ENCODE measurements at regions not wholly inside any gene's neighbourhood (a gene's known extent, or its start where the extent isn't known, plus 50 kb on each side); places are given as distances from the start of the nearest gene placed in this dataset.

DNA sequence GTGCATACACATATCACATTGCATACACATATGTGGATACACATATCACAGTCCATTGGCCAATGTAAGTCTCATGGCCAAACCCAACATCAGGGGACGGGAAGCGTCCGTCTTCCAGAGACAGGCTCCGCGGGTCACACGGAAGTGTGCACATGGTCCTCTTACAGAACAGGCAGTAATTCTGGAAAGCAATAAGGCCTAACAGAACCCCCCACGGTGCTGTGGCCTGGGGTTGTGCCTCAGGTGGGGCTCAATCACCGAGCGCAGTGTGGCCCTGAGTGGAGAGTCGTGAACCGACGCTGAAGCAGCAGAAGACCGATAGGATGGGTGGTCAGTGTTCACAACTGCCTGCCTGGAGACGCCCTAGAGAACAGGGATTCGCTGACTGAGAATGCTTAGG lies 857.3 kb downstream of the GALR1 start:
- Histone ChIP-seq H3K4me1 (ENCODE audit: control insufficient read depth in 2 of 2, insufficient read depth in 2 of 2, low read length in 2 of 2) (no peaks in the 10 kb centered on the region), H3K27ac (ENCODE audit: low read depth in 1 of 2, low read length in 1 of 2) (no peak overlapping the region), H3K27me3 (ENCODE audit: control insufficient read depth in 2 of 2, insufficient read depth in 1 of 2, low read length in 1 of 2) (no peaks in the 10 kb centered on the region), H3K4me3 (ENCODE audit: low read length in 2 of 2) (no peak overlapping the region), H3K9me3 (ENCODE audit: control insufficient read depth in 2 of 2, insufficient read depth in 1 of 2, low read length in 1 of 2) (no peaks in the 10 kb centered on the region), H3K36me3 (ENCODE audit: control insufficient read depth in 2 of 2, insufficient read depth in 2 of 2, low read length in 1 of 2) (no peaks in the 10 kb centered on the region)
- 95% methylated on average over 15 of the region's 15 CpGs for WGBS
- DNase-seq (ENCODE audit: low read depth in 6 of 9, low spot score in 9 of 9): no peak

DNA sequence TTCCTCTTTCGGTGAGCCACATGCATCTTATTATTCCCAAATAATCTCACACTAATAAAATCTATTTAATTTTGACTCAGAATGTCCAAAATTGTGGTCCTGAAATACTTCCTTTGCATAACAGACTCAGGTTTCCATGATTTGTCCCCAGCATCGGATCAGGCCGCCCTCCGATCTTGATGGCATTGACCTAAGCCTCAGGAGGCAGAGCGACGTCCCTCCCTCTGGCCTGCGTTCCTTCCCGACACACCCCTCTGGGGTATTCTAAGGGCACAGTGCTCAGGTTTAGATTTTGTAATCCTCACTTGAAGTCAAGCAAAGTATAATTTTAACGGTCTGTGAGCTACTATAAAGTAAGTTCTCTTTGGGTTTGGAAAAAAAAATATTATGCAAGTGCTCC lies 857.7 kb downstream of the GALR1 start:
- DNase-seq (ENCODE audit: low read depth in 6 of 9, low spot score in 9 of 9): no peak
- no peaks in the 10 kb centered on the region for H3K4me1 ChIP-seq (ENCODE audit: control insufficient read depth in 2 of 2, insufficient read depth in 2 of 2, low read length in 2 of 2)
- no peaks in the 10 kb centered on the region for H3K36me3 ChIP-seq (ENCODE audit: control insufficient read depth in 2 of 2, insufficient read depth in 2 of 2, low read length in 1 of 2)
- no peak overlapping the region for H3K4me3 ChIP-seq (ENCODE audit: low read length in 2 of 2)
- H3K27ac ChIP-seq (ENCODE audit: low read depth in 1 of 2, low read length in 1 of 2): no peak overlapping the region
- H3K9me3 ChIP-seq (ENCODE audit: control insufficient read depth in 2 of 2, insufficient read depth in 1 of 2, low read length in 1 of 2): no peaks in the 10 kb centered on the region
- H3K27me3 ChIP-seq (ENCODE audit: control insufficient read depth in 2 of 2, insufficient read depth in 1 of 2, low read length in 1 of 2): no peaks in the 10 kb centered on the region
- WGBS: 91% methylated on average over 9 of the region's 9 CpGs

DNA sequence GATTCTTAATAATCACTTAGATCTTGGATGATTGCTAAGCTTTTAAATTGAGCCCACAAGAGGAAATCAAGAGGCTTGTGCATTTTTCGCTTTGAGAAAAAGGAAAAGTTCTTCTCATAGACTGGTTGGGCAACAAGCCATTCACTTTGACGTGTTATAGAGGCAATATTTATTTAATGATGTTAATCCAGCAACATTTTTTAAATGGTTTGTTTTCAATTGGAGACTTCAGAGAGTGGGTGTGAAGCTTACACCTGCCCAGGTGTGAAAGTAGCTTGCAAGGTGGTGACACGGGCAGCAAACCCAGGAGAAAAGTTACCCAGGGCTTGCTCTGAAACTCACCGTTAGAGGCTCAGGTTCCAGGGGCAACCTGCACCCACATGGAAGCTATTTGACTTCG lies 858.9 kb downstream of the GALR1 start:
- H3K27me3 ChIP-seq (ENCODE audit: control insufficient read depth in 2 of 2, insufficient read depth in 1 of 2, low read length in 1 of 2): no peaks in the 10 kb centered on the region
- H3K36me3 ChIP-seq (ENCODE audit: control insufficient read depth in 2 of 2, insufficient read depth in 2 of 2, low read length in 1 of 2): no peaks in the 10 kb centered on the region
- H3K27ac ChIP-seq (ENCODE audit: low read depth in 1 of 2, low read length in 1 of 2): no peak overlapping the region
- H3K9me3 ChIP-seq (ENCODE audit: control insufficient read depth in 2 of 2, insufficient read depth in 1 of 2, low read length in 1 of 2): no peaks in the 10 kb centered on the region
- no peak for DNase-seq (ENCODE audit: low read depth in 6 of 9, low spot score in 9 of 9)
- WGBS: 74% methylated on average over 5 of the region's 5 CpGs
- H3K4me3 ChIP-seq (ENCODE audit: low read length in 2 of 2): no peak overlapping the region
- H3K4me1 ChIP-seq (ENCODE audit: control insufficient read depth in 2 of 2, insufficient read depth in 2 of 2, low read length in 2 of 2): no peaks in the 10 kb centered on the region

DNA sequence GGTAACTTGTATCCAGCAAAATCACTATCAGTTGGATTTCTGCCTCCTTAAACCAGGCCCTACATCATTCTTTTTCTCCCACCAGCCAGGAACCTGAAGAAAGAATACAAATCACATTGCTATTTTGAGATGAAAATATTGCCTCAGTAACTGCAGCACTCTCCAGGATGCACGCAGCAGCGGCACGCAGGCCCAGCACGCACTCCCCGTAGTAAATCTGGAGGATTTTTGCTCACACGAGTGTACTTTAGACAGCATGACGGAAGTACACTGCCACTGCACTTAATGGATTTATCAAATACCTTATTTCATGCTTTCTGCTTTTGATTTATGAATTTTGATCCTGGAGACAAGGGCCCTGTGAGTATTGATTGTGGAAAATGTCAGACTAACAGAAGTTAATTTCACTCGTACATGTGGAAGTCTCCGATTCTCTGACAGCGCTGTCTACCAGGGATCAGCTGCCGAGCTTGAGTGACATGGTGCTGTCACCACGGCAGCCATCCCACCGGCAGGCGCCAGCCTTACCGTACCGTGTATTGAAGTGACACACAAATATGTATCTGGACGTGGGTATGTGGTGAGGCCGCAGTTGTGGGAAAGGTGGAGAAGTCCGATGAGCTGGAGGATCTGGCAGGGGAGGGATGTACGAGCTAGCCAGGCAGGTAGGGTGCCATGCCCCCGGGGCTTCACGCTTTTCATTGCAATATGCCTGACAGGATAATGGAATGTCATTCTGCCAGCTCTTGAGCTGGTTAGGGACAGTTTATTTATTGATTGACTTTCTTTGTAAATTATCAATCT lies 863.7 kb downstream of the GALR1 start:
- Histone ChIP-seq H3K27ac (ENCODE audit: low read depth in 1 of 2, low read length in 1 of 2) (no peak overlapping the region), H3K4me3 (ENCODE audit: low read length in 2 of 2) (no peak overlapping the region), H3K27me3 (ENCODE audit: control insufficient read depth in 2 of 2, insufficient read depth in 1 of 2, low read length in 1 of 2) (no peaks in the 10 kb centered on the region), H3K36me3 (ENCODE audit: control insufficient read depth in 2 of 2, insufficient read depth in 2 of 2, low read length in 1 of 2) (no peaks in the 10 kb centered on the region), H3K4me1 (ENCODE audit: control insufficient read depth in 2 of 2, insufficient read depth in 2 of 2, low read length in 2 of 2) (no peaks in the 10 kb centered on the region), H3K9me3 (ENCODE audit: control insufficient read depth in 2 of 2, insufficient read depth in 1 of 2, low read length in 1 of 2) (no peaks in the 10 kb centered on the region)
- WGBS: 95% methylated on average over 22 of the region's 22 CpGs
- DNase-seq (ENCODE audit: low read depth in 6 of 9, low spot score in 9 of 9): no peak

DNA sequence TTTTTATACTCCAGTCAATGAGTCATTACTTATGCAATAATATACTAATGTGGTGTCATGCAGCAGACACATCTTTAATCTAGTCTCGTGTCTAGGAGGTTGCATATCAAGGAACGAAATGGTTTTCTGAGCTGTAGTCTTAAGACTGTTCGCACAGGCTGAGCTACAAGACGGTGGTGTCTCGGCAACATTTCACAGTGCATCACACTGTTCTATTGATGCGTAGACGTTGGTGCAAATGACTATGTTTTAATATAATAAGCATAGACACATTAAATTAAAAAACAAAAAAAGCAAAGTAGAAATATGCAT lies 864.2 kb downstream of the GALR1 start:
- Histone ChIP-seq H3K36me3 (ENCODE audit: control insufficient read depth in 2 of 2, insufficient read depth in 2 of 2, low read length in 1 of 2) (no peaks in the 10 kb centered on the region), H3K4me1 (ENCODE audit: control insufficient read depth in 2 of 2, insufficient read depth in 2 of 2, low read length in 2 of 2) (no peaks in the 10 kb centered on the region), H3K27ac (ENCODE audit: low read depth in 1 of 2, low read length in 1 of 2) (no peak overlapping the region), H3K27me3 (ENCODE audit: control insufficient read depth in 2 of 2, insufficient read depth in 1 of 2, low read length in 1 of 2) (no peaks in the 10 kb centered on the region), H3K4me3 (ENCODE audit: low read length in 2 of 2) (no peak overlapping the region), H3K9me3 (ENCODE audit: control insufficient read depth in 2 of 2, insufficient read depth in 1 of 2, low read length in 1 of 2) (no peaks in the 10 kb centered on the region)
- 93% methylated on average over 7 of the region's 7 CpGs for WGBS
- no peak for DNase-seq (ENCODE audit: low read depth in 6 of 9, low spot score in 9 of 9)

DNA sequence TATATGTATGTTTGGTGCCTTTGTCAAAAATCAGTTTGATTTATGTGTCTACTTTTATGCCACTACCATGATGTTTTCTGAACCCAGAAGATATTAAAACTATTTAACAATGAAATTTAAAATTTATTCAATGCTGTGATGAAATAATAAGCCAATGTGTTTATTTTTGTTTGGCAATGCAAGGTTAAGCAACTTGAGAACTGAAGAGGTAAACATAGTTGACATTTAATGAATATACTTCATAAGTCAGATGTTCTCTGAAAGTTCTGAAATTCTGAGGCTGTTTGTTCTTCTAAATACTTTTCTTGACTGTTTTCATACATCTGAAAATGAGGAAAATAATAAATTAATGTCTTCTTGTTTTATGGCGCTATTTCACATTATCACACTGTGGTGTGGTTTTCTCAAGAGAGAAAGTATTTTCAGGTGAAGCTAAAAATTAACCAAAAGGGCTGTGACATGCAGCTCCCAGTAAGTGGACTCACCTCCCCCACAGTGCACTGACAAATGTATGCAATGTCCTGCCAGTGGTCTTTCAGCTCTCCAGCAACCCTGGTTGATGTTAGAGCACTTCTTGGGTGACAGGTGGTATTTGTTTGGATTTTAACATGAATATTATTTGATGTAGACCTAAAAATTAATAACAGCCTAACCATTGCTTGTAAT lies 863.6 kb upstream of the SALL3 start:
- H3K4me3 ChIP-seq (ENCODE audit: low read length in 2 of 2): no peak overlapping the region
- no peaks in the 10 kb centered on the region for H3K4me1 ChIP-seq (ENCODE audit: control insufficient read depth in 2 of 2, insufficient read depth in 2 of 2, low read length in 2 of 2)
- H3K27me3 ChIP-seq (ENCODE audit: control insufficient read depth in 2 of 2, insufficient read depth in 1 of 2, low read length in 1 of 2): no peaks in the 10 kb centered on the region
- H3K36me3 ChIP-seq (ENCODE audit: control insufficient read depth in 2 of 2, insufficient read depth in 2 of 2, low read length in 1 of 2): no peaks in the 10 kb centered on the region
- no peaks in the 10 kb centered on the region for H3K9me3 ChIP-seq (ENCODE audit: control insufficient read depth in 2 of 2, insufficient read depth in 1 of 2, low read length in 1 of 2)
- DNase-seq (ENCODE audit: low read depth in 6 of 9, low spot score in 9 of 9): no peak
- WGBS: 94% methylated on average over 1 of the region's 1 CpG
- H3K27ac ChIP-seq (ENCODE audit: low read depth in 1 of 2, low read length in 1 of 2): no peak overlapping the region

DNA sequence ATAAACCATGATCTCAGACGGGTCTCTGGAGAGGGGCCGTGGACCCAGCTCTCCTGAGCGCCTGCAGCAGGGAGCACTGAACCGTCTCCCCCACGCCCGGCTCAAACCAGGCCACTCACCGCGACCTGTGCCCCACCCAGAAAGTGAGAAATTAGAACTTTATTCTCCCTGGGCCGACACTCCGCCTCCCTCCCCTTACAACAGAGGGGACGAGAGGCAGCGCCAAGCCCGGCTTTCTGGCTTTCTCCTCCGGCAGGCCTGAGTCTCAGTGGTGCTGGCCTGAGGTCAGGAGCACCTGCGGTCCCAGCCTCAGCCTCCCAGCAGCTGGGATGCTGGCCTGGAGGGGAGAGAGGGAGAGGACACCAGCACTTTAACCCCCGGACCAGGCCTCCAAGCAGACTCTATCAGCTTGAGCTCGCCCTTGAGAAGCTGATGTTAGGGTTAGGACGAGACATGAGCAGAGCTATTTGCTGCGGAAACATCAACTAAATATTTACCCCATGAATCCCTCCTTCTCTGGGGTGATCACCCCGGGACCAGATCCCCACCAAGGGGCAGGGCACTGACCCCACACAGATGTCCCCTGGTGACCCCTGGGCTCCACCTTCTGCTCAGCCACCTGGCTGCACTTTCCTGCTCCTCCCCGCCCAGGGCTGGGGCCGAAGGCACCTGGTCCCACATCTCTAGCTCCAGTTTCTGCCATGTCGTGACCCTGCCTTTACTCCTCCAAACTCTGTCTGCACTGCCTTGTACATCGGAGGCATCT lies 856.3 kb upstream of the SALL3 start:
- 90% methylated on average over 24 of the region's 24 CpGs for WGBS
- no peak for DNase-seq (ENCODE audit: low read depth in 6 of 9, low spot score in 9 of 9)
- Histone ChIP-seq H3K27me3 (ENCODE audit: control insufficient read depth in 2 of 2, insufficient read depth in 1 of 2, low read length in 1 of 2) (no peaks in the 10 kb centered on the region), H3K9me3 (ENCODE audit: control insufficient read depth in 2 of 2, insufficient read depth in 1 of 2, low read length in 1 of 2) (peaks cover 0 to 30% of the 10 kb centered on the region in 2 donors), H3K36me3 (ENCODE audit: control insufficient read depth in 2 of 2, insufficient read depth in 2 of 2, low read length in 1 of 2) (no peaks in the 10 kb centered on the region), H3K4me1 (ENCODE audit: control insufficient read depth in 2 of 2, insufficient read depth in 2 of 2, low read length in 2 of 2) (no peaks in the 10 kb centered on the region), H3K4me3 (ENCODE audit: low read length in 2 of 2) (no peak overlapping the region), H3K27ac (ENCODE audit: low read depth in 1 of 2, low read length in 1 of 2) (no peak overlapping the region)

DNA sequence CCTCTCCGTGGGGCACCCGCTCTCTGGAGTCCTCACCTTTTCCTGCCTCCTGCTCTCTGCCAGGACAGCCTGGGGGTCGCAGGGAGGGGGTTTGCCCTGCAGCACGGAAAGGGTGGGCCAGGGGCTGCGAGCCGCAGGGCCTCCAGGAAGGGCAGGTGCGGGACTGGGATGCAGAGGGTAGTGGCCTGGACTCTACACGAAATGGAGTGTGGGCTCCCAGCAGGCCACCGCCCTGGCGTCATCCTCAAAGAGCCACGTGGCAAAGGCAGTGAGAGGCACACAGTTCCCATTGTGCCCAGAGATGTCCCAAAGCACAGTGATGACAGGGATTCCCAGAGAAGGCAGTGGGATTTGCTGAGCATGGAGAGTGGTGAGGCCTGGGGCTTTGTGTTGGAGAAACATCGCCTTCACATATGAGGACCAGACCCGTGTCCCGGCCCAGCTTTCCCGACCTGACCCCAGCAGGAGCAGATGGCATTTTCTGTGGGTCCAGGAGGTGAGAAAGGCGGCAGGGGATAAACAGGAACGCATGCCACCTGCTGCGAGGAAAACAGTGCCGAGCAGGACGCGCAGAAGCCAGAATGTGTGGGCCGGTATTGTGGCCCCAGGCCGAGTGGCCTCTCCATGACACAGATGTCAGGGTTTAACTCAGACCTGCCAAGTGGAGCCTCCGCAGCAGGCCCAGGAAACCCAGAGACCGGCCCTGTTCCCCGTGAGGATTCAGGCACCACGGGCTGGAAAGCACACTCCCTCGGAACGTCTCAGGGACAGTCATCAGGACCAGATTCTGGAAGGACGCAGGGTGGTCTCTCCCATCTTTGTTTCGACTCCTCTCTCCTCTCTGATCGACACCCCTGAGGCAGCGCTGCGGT lies 855.5 kb upstream of the SALL3 start:
- Histone ChIP-seq H3K27me3 (ENCODE audit: control insufficient read depth in 2 of 2, insufficient read depth in 1 of 2, low read length in 1 of 2) (no peaks in the 10 kb centered on the region), H3K4me1 (ENCODE audit: control insufficient read depth in 2 of 2, insufficient read depth in 2 of 2, low read length in 2 of 2) (no peaks in the 10 kb centered on the region), H3K4me3 (ENCODE audit: low read length in 2 of 2) (no peak overlapping the region), H3K27ac (ENCODE audit: low read depth in 1 of 2, low read length in 1 of 2) (no peak overlapping the region), H3K36me3 (ENCODE audit: control insufficient read depth in 2 of 2, insufficient read depth in 2 of 2, low read length in 1 of 2) (no peaks in the 10 kb centered on the region), H3K9me3 (ENCODE audit: control insufficient read depth in 2 of 2, insufficient read depth in 1 of 2, low read length in 1 of 2) (peaks cover 0 to 34% of the 10 kb centered on the region in 2 donors)
- no peak for DNase-seq (ENCODE audit: low read depth in 6 of 9, low spot score in 9 of 9)
- WGBS: 92% methylated on average over 34 of the region's 34 CpGs

All from thymus (tissue), 11 donors.